ENCODE measurements at regions not wholly inside any gene's neighbourhood (a gene's known extent, or its start where the extent isn't known, plus 50 kb on each side); places are given as distances from the start of the nearest gene placed in this dataset.

GRCh38 chr6:14509120-14509519, 391.5 kb downstream of the CD83 start:
- TF ChIP-seq, protein P1, sequence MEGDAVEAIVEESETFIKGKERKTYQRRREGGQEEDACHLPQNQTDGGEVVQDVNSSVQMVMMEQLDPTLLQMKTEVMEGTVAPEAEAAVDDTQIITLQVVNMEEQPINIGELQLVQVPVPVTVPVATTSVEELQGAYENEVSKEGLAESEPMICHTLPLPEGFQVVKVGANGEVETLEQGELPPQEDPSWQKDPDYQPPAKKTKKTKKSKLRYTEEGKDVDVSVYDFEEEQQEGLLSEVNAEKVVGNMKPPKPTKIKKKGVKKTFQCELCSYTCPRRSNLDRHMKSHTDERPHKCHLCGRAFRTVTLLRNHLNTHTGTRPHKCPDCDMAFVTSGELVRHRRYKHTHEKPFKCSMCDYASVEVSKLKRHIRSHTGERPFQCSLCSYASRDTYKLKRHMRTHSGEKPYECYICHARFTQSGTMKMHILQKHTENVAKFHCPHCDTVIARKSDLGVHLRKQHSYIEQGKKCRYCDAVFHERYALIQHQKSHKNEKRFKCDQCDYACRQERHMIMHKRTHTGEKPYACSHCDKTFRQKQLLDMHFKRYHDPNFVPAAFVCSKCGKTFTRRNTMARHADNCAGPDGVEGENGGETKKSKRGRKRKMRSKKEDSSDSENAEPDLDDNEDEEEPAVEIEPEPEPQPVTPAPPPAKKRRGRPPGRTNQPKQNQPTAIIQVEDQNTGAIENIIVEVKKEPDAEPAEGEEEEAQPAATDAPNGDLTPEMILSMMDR (IDR thresholded peaks at IDR 0.05; ENCODE audit: insufficient read depth, low read length, poor library complexity, severe bottlenecking), result no peak
- no peak for TF ChIP-seq EZH2phosphoT487 (conservative IDR thresholded peaks at IDR 0.05; ENCODE audit: low read length)
